MM.1S (cell line): ENCODE measurements at regions not wholly inside any gene's neighbourhood (a gene's known extent, or its start where the extent isn't known, plus 50 kb on each side); places are given as distances from the start of the nearest gene placed in this dataset.

ENCODE experiments used
- DNase-seq: peaks from one replicate; pipeline ENCODE4 v3.0.0-alpha.2; 2015
- H2AFZ ChIP-seq: fragments of 300-600 bp; sonication (generic); 2 replicates; pipeline ENCODE4 v1.6.0; 2016; ENCODE audit warnings: antibody characterized with exemption, low read length
- H3F3A ChIP-seq: fragments of 300-600 bp; sonication (generic); 2 replicates; pipeline ENCODE4 v1.6.1; 2016; ENCODE audit warnings: mild to moderate bottlenecking, antibody characterized with exemption, low read length, moderate library complexity, mixed read lengths; ENCODE audit not compliant: insufficient read depth
- H3K27ac ChIP-seq: fragments of 300-600 bp; sonication (generic); 2 replicates; pipeline ENCODE4 v1.5.1; 2016; ENCODE audit warnings: mild to moderate bottlenecking, low read length
- H3K27me3 ChIP-seq: fragments of 300-600 bp; sonication (generic); replicated peaks from 2 replicates; pipeline ENCODE4 v1.6.0; 2016; ENCODE audit warnings: low read length; ENCODE audit not compliant: insufficient read depth
- H3K36me3 ChIP-seq: fragments of 300-600 bp; sonication (generic); replicated peaks from 2 replicates; pipeline ENCODE4 v1.6.1; 2016; ENCODE audit warnings: mild to moderate bottlenecking, low read length, mixed read lengths; ENCODE audit not compliant: insufficient read depth
- H3K4me1 ChIP-seq: fragments of 300-600 bp; sonication (generic); 2 replicates; pipeline ENCODE4 v1.6.1; 2016; ENCODE audit warnings: low read length, mixed read lengths
- H3K4me2 ChIP-seq: fragments of 300-600 bp; sonication (generic); 2 replicates; pipeline ENCODE4 v1.6.0; 2016; ENCODE audit warnings: low read depth, low read length
- H3K4me3 ChIP-seq: fragments of 300-600 bp; sonication (generic); 2 replicates; pipeline ENCODE4 v1.5.1; 2016; ENCODE audit warnings: low read length, mixed read lengths
- H3K79me2 ChIP-seq: fragments of 300-600 bp; sonication (generic); 2 replicates; pipeline ENCODE4 v1.6.1; 2016; ENCODE audit warnings: mixed run types, low read length, mixed read lengths
- H3K9ac ChIP-seq: fragments of 300-600 bp; sonication (generic); 2 replicates; pipeline ENCODE4 v1.6.1; 2016; ENCODE audit warnings: low read length, mixed read lengths
- H3K9me2 ChIP-seq: fragments of 300-600 bp; sonication (generic); replicated peaks from 2 replicates; pipeline ENCODE4 v1.6.1; 2016; ENCODE audit warnings: mild to moderate bottlenecking, low read length, mixed read lengths; ENCODE audit not compliant: insufficient read depth
- H3K9me3 ChIP-seq: fragments of 300-600 bp; sonication (generic); replicated peaks from 2 replicates; pipeline ENCODE4 v1.6.1; 2016; ENCODE audit warnings: mild to moderate bottlenecking, low read length, mixed read lengths; ENCODE audit not compliant: insufficient read depth
- H4K20me1 ChIP-seq: fragments of 300-600 bp; sonication (generic); 2 replicates; pipeline ENCODE4 v1.6.1; 2016; ENCODE audit warnings: mild to moderate bottlenecking, low read length, moderate library complexity, mixed read lengths; ENCODE audit not compliant: insufficient read depth
- CTCF ChIP-seq: fragments of 300-600 bp; sonication (generic); IDR thresholded peaks from 2 replicates; pipeline ENCODE4 v1.5.1; 2016; ENCODE audit warnings: antibody characterized with exemption, low read length, mixed read lengths
- EZH2 ChIP-seq: fragments of 300-600 bp; sonication (generic); optimal IDR thresholded peaks from 2 replicates; pipeline ENCODE3; 2017; ENCODE audit warnings: low read depth, mild to moderate bottlenecking, antibody characterized with exemption, low read length, mixed read lengths
- EZH2phosphoT487 ChIP-seq: fragments of 300-600 bp; sonication (generic); IDR thresholded peaks from 2 replicates; pipeline ENCODE4 v1.6.1; 2018; ENCODE audit warnings: antibody characterized with exemption, low read length

- no peaks in the 10 kb centered on the region for H3K9me2 ChIP-seq
- no peak overlapping the region for H2AFZ ChIP-seq
- no peaks in the 10 kb centered on the region for H3K27me3 ChIP-seq
- no peak overlapping the region for H3K9ac ChIP-seq
- no peaks in the 10 kb centered on the region for H3F3A ChIP-seq
- no peak overlapping the region for H3K4me2 ChIP-seq
- H3K4me1 ChIP-seq, result no peaks in the 10 kb centered on the region
- H3K79me2 ChIP-seq, result no peaks in the 10 kb centered on the region
- no peak for TF ChIP-seq CTCF
- TF ChIP-seq EZH2phosphoT487, result no peak
- TF ChIP-seq EZH2, result no peak
- no peak overlapping the region for H3K4me3 ChIP-seq
- H3K27ac ChIP-seq, result no peak overlapping the region
- no peaks in the 10 kb centered on the region for H3K9me3 ChIP-seq
- no peaks in the 10 kb centered on the region for H4K20me1 ChIP-seq
- no peak for DNase-seq
- H3K36me3 ChIP-seq, result no peaks in the 10 kb centered on the region
Measured at GRCh38 chr13:31503626-31504025, 235.7 kb upstream of the RXFP2 start.

GRCh38 chr13:31504918-31505317, 234.4 kb upstream of the RXFP2 start:
- no peak for DNase-seq
- Histone ChIP-seq H3K27ac (no peak overlapping the region), H2AFZ (no peak overlapping the region), H3K4me1 (no peaks in the 10 kb centered on the region), H3K27me3 (no peaks in the 10 kb centered on the region), H4K20me1 (no peaks in the 10 kb centered on the region), H3K4me3 (no peak overlapping the region), H3K79me2 (no peaks in the 10 kb centered on the region), H3K9me2 (no peaks in the 10 kb centered on the region), H3K4me2 (no peak overlapping the region), H3K9ac (no peak overlapping the region), H3F3A (no peaks in the 10 kb centered on the region), H3K9me3 (no peaks in the 10 kb centered on the region), H3K36me3 (no peaks in the 10 kb centered on the region)
- TF ChIP-seq EZH2 (no peak), EZH2phosphoT487 (no peak), CTCF (no peak)

- TF ChIP-seq CTCF (no peak), EZH2phosphoT487 (no peak), EZH2 (no peak)
- H3K27ac ChIP-seq, result no peak overlapping the region
- no peak overlapping the region for H3K4me2 ChIP-seq
- no peaks in the 10 kb centered on the region for H3F3A ChIP-seq
- H3K4me1 ChIP-seq, result no peaks in the 10 kb centered on the region
- no peaks in the 10 kb centered on the region for H3K9me2 ChIP-seq
- no peak overlapping the region for H3K9ac ChIP-seq
- no peaks in the 10 kb centered on the region for H3K9me3 ChIP-seq
- no peaks in the 10 kb centered on the region for H3K27me3 ChIP-seq
- no peaks in the 10 kb centered on the region for H4K20me1 ChIP-seq
- DNase-seq, result no peak
- no peaks in the 10 kb centered on the region for H3K79me2 ChIP-seq
- no peak overlapping the region for H2AFZ ChIP-seq
- H3K36me3 ChIP-seq, result no peaks in the 10 kb centered on the region
- H3K4me3 ChIP-seq, result no peak overlapping the region
Measured at GRCh38 chr13:31512331-31512730, 227.0 kb upstream of the RXFP2 start.
